GM19099 (cell line): ENCODE measurements at regions not wholly inside any gene's neighbourhood (a gene's known extent, or its start where the extent isn't known, plus 50 kb on each side); places are given as distances from the start of the nearest gene placed in this dataset.

Experiments used
- POLR2A ChIP-seq: IDR thresholded peaks from 3 replicates; pipeline ENCODE4 v1.6.1; 2011; ENCODE audit warnings: low read depth; ENCODE audit not compliant: insufficient read length; ENCODE audit errors: extremely low read depth

DNA sequence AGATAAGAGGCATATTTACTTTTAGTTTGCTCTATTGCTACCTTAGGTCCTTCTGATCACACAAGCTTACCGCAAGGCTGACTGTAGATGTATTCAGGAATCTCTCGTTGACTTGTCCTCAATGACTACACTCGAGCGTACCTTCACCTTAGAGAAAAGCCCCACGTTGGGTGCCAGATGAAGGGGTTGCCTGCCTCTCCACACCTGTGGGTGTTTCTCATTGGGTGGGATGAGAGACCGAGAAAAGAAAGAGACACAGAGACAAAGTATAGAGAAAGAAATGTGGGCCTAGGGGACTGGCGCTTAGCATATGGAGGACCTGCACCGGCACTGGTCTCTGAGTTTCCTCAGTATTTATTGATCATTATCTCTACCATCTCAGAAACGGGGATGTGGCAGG, 51.8 kb downstream of the ASCL4 start:
- no peak for TF ChIP-seq POLR2A

DNA sequence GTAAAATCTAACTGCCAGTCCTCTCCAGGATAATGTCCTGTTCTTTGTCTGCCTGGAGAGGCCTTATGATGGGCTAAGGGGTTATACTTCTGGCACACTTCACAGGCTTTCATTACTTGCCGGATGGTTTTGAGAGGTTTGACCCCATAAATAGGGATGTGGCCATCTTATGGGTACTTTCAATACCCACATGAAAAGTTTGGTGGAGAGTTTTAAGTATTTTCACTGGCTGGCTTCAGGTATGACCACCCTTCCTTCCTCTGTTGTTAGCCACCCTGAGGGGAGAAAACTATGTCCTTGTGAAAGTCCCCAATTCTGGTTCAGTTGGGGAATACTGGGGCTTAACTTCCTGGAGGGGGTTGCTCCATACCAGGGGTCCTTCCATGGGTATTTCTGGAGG, 54.8 kb downstream of the ASCL4 start:
- TF ChIP-seq POLR2A: no peak

DNA sequence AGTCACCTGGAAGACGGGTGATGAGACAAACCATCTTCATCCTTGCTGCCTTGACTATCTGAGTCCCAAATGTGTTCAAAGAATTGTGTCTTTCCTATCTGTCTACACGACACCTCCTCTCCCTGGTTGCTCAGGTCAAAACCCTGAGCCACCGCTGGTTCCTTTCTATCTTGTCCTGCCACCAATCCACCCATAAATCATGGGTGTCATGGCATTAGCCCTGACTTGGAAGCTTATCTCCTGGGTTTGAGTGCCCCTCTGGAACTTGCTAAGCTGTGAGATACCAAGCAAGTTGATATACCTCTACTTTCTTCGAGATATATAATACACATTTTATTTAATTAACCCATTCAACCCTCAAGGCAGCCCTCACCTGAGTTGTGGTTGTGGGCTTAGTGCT, 57.9 kb downstream of the ASCL4 start:
- TF ChIP-seq POLR2A: no peak

DNA sequence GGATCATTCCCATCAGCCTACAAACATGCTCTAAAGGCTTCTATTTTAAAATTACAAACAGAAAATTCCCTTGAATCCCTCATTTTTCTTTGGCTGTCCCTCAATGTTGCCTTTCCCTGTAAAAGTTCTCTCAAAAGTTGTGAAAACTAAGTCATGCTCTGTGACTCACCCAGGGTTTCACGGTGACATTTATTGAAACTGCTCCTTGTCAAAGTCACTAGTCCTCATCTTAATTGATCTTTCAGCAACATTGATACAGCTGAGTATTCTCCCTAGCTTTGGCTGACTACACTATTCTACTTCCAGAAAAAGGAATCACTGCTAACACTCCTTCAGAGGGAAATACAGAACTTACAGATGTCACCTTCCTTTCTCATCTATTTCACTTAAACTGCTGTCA, 65.7 kb downstream of the ASCL4 start:
- TF ChIP-seq POLR2A: no peak

DNA sequence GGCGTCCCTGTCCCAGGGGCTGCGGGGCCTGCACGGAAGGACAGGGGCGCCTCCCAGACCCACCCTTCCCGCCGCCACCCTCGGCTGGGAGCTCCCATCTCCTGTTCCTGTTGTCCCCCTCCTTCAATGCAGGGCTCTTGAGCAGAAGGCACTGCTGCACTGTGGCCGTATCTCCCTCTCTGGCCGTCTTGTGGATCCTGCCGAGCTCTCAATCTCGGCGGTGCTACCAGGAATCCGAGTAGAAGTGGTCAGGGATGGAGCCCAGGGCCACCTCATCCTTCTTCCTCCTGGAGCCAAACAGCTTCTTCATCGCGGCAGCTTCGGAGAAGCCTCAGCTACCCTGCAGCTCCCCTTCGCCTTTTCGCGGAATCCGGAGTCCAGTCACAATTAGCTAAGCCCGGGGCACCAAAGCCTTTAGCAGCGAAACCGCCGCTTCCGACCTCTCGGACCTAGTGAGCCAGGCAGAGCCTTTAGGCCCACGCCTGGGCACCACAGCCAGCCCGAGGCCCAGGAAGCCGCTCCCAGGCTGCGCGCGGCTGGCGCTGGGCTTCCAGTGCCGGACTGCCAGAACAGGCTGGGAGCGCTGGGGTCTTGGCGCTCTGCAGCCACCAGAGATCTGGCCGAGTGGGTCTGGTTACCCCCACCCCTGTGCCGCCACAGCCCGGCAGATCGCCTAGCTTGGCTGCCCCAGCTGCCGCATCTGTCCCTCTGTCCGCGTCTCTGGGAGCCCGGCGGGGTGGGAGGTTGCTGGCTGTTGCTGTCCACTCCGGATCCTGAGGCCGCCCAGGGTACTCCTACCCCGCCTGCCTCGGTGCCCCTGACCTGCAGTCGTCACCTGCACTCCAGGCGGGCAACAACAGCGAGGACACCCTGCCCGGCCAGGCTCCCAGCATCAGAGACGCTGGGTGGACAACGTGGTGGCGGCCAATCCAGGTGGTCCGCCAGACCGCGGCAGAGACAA, 69.1 kb downstream of the ASCL4 start:
- no peak for TF ChIP-seq POLR2A

DNA sequence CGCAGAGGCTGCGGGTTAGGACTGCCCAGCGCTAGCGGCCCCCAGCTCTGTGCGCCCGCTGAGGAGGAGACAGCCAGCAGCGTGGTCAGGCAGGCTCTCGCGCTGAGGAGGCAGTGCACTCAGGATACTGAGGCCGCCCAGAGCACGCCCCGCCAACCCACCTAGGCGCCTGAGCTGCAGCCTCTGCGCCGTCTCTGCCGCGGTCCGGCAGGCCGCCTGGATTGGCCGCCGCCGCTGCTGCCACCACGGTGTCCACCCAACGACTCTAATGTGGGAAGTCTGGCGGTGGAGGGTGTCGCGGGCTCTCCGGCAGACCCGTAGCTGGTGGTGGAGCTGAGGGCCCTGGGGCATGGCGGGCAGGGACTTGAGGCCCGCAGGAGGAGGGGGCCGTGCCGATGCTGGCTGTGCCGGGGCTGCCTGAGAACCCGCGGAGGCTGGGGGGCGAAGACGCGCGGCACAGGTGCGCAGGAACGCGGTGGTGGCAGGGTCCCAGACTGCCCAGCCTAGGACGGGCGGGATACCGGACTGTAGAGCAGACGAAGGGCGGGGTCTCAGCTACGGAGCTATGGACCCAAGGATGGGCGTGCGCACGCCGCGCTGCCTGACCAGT, 69.9 kb downstream of the ASCL4 start:
- no peak for TF ChIP-seq POLR2A

DNA sequence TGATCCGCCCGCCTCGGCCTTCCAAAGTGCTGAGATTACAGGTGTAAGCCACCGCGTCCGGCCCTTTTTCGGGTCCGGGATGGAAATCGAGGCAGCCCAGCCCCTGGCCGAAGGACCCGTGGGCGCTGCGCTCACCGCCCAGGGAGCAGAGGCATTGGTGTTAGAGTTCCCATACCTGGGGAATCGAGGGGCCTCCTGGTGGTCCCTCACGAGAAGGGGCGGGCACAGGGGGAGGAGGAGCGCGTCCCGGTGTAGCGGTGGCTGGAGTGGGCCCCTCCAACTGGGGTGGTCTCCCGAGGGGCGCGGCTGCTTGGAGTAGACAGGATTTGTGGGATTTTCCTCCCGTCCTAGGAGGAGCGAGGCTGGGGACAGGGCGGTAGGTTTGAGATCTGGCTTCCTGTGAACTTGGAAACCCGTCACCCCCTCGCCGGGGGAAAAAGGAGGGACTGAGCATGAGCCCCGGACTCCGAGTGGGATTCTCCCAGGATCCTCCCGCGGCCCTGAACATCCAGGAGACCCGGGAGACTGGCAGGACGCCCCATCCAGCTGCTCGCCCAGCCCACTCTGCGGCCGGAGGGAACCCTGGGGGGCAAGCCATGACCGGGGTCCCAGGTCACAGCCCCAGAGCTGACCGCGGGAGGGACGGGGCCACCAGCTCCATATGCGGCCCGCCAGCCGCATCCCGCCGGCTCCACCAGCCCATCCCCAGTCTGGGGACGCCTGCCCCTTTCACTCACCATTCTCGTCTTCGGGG, 70.9 kb downstream of the ASCL4 start:
- TF ChIP-seq POLR2A: no peak

DNA sequence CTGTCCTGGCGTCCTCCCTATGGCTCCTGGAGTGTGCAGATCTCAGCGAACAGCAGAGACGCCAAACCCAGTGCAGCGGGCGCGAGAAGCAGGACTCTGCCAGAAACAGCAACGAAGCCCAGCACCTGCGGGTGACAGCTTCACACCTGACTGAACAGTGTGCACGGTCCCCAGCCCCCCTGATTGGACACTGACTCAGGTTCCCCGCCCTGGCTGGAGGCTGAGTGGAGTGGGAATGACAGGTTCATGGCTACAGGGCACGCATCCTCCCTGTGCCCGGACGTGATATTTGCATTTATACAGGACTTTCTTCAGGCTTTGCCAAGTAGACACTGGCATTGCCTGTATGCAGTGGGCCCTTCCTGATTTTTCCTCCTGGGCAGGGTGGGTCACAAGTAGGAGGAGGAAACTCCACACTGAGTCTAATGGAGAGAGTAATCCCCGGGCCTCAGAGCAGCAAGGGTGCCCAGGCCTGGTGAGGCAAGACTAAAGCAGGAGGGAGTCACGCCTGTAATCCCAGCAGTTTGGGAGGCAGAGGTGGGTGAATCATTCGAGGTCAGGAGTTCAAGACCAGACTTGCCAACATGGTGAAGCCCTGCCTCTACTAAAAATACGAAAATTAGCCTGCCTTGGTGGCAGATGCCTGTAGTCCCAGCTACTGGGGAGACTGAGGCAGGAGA, 71.6 kb downstream of the ASCL4 start:
- TF ChIP-seq POLR2A: no peak

DNA sequence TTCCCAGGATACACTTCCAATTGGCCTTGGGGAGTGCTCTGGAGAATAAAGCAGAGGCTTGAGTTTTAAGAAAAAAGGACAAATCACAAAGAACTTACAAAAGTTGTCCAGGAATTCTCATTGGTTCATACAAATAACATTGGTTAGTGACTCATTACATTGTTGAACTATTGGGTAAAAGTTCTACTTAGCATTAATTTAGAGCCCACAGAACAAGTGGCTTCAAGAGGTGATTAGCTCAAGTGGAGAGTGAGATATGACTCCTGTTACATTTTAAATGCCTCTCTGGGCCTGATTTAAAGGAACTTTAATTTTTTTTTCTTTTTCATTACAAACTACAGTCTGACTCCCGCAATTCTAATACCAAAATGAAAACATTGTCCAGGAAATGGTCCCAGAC, 72.9 kb downstream of the ASCL4 start:
- TF ChIP-seq POLR2A: no peak

DNA sequence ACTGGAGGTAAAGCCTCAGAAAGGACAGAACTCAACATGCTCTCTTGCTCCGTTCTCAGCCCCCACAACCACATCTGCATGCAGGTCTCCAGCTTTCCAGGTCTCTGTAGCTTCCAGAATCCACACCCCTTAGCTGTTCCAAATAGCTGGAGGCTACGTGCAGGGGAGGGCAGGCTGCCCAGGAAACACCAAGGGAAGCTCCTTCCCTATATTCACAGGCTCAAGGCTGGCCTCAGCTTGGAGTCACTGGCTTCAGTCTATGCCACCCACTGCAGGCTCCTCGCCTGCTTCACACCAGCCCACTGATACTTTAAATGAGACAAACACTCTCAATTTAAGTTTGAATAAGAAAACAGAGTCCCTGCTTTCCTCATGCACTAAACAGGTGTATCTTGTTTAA, 73.3 kb downstream of the ASCL4 start:
- no peak for TF ChIP-seq POLR2A

DNA sequence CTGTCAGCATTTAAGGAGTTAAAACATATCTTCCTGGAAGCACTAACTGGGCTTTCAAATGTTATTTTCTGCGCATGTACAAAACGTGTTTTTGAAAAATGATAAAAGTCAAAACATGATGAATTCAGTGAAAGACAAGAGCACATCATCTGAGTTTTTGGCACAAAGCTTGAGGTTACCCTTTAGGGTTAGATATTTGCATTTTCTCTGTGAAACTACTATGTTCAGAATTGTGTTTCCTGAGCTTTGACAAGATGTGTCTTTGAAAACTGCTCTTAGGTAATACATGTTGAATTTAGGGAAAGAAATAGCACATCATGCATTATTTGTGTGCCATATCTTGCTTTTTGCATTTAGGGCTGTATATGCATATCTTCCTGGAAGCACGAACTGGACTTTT, 79.0 kb downstream of the ASCL4 start:
- TF ChIP-seq POLR2A: no peak

DNA sequence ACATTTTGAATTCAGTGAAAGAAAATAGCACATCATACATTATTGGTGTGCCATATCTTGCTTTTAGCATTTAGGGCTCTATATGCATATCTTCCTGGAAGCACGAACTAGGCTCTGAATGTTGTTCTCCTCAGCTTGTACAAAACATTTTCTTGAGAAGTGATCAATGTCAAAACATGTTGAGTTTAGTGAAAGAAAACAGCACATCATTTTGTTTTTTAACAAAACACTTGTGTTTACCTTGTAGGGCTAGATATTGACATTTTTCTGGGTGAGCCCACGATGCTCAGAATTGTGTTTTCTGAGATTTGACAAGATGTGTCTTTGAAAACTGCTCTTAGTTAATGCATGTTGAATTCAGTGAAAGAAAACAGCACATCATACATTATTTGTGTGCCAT, 81.0 kb downstream of the ASCL4 start:
- no peak for TF ChIP-seq POLR2A

DNA sequence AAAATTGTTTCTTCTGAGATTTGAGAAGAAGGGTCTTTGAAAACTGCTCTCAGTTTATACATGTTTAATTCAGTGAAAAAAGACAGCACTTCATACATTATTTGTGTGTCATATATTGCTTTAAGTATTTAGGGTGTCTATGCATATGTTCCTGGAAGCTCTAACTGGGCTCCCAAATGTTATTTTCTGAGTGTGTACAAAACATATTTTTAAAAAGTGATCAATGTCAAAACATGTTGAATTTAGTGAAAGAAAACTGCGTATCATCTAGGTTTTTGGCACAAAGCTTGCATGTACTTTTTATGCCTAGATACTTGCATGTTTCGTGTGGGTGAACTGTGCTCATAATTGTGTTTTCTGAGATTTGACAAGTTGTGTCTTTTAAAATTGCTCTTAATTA, 81.6 kb downstream of the ASCL4 start:
- no peak for TF ChIP-seq POLR2A

DNA sequence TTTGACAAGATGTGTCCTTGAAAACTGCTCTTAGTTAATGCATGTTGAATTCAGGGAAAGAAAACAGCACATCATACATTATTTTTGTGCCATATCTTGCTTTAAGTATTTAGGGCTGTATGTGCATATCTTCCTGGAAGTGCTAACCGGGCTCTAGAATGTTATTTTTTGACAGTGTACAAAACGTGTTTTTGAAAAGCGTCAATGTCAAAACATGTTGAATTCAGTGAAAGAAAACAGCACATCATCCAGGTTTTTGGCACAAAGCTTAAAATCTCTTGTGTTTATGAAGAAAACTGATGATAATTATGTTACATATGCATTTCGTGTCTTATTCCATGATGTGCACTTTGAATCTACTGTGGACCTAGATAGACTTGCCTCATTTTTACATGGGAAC, 82.7 kb downstream of the ASCL4 start:
- no peak for TF ChIP-seq POLR2A

DNA sequence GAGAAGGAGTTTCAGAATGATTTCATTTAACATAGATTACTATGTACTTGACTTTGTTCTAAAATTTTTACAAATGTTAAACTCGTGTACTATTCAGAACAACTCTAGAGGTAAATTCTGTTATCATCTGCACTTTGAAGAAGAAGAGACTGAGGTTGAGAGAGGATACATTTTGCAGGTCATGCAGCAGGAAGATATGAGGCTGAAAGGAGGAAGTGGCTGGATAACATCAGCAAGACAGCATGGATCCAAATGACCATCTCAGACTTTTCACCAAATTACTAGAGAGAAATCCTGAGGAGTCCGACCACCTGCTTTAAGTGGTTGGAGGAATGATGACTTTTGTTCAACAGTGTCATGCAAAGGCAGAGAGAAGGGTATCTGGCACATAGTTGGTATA, 84.9 kb downstream of the ASCL4 start:
- TF ChIP-seq POLR2A: no peak
